ENCODE measurements at regions not wholly inside any gene's neighbourhood (a gene's known extent, or its start where the extent isn't known, plus 50 kb on each side); places are given as distances from the start of the nearest gene placed in this dataset.

DNA sequence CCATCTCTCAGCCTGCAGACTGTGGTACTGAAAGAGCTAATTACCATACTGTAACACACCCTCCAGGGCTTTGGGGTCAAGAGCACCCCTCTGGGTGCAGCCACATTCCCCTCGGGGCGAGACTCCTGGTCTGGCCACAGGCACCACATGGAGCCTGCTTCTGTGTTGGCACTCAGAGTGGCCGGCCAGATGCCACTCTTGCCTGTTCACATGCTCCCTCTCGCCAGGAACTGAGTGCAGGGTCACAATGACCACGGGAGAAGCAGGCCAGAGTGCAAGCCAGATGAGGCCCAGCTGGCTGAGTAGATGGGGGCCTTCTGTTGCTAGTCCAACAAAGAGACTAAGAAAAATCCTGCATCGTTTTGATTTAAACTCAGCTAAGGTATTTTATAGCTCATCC lies 864.0 kb downstream of the KCNT2 start:
- DNase-seq: no peak
- peak overlapping the region; percentile 31 for H2AK5ac ChIP-seq (ENCODE audit: low read length)
- H3K27me3 ChIP-seq (ENCODE audit: insufficient read depth, low read length): no peaks in the 10 kb centered on the region
- peak overlapping the region; percentile 68 for H2BK120ac ChIP-seq (ENCODE audit: insufficient read depth, low read length, poor library complexity)
- no peak overlapping the region for H3K9ac ChIP-seq (ENCODE audit: low read length)
- H3K9me3 ChIP-seq (ENCODE audit: insufficient read depth, low read depth, low read length): no peaks in the 10 kb centered on the region
- H2AFZ ChIP-seq (ENCODE audit: insufficient read depth, low read length, poor library complexity): no peak overlapping the region
- peak overlapping the region; percentile 66 for H4K91ac ChIP-seq (ENCODE audit: low read depth, low read length)
- H3K4me3 ChIP-seq (ENCODE audit: low read depth, low read length): no peak overlapping the region
- no peaks in the 10 kb centered on the region for H3K79me2 ChIP-seq (ENCODE audit: control insufficient read depth, insufficient read depth, low read length, poor library complexity)
- H4K8ac ChIP-seq (ENCODE audit: low read depth, low read length): peak overlapping the region; percentile 21
- H2BK5ac ChIP-seq (ENCODE audit: low read depth, low read length, poor library complexity): peak overlapping the region; percentile 31
- no peak overlapping the region for H3K27ac ChIP-seq (ENCODE audit: low read depth, low read length)
- H2BK12ac ChIP-seq (ENCODE audit: low read length): peak overlapping the region; percentile 100
- H3K4ac ChIP-seq (ENCODE audit: low read depth, low read length): no peak overlapping the region
- H3K18ac ChIP-seq (ENCODE audit: low read length): peak overlapping the region; percentile 86
- H3K14ac ChIP-seq (ENCODE audit: low read length): peak overlapping the region; percentile 74
- H3K79me1 ChIP-seq (ENCODE audit: low read length): peaks cover 17% of the 10 kb centered on the region
- H3K4me1 ChIP-seq (ENCODE audit: control insufficient read depth in 1 of 2, insufficient read depth in 2 of 2, low read length in 2 of 2): peaks cover 13 to 14% of the 10 kb centered on the region in 2 experiments
- no peak overlapping the region for H3K23ac ChIP-seq (ENCODE audit: low read length)
- peaks cover 0 to 2% of the 10 kb centered on the region in 2 experiments for H3K36me3 ChIP-seq (ENCODE audit: control insufficient read depth in 1 of 2, insufficient read depth in 2 of 2, low read length in 2 of 2)
- H3K4me2 ChIP-seq (ENCODE audit: low read length): no peak overlapping the region
- peak overlapping the region; percentile 36 for H4K12ac ChIP-seq (ENCODE audit: low read depth, low read length)
- WGBS (ENCODE audit: extremely low coverage, insufficient coverage, insufficient read length): no CpG with 5 or more reads among the region's 6 CpGs

DNA sequence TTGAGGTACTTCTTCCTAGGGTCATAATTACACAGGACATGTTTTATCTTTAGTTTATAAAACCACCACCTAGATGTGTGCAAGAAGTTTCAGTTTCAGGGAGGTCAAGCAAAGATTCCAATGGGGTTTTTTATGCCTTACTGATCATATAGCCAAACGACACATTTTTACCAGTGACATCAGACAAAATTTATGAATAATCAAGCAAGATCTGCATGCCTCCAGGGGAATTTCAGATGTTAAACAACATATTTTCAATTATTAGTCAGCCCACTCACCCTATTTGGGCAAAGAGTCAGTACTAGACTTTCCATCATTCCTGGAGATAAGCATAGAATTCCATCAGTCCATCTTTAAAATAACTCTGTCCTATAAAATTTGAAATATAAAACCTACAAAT lies 867.4 kb downstream of the KCNT2 start:
- WGBS (ENCODE audit: extremely low coverage, insufficient coverage, insufficient read length): no CpG with 5 or more reads among the region's 1 CpG
- peaks cover 0 to 2% of the 10 kb centered on the region in 2 experiments for H3K36me3 ChIP-seq (ENCODE audit: control insufficient read depth in 1 of 2, insufficient read depth in 2 of 2, low read length in 2 of 2)
- H2BK5ac ChIP-seq (ENCODE audit: low read depth, low read length, poor library complexity): no peak overlapping the region

GRCh38 chr1:195738966-195739650 lies 869.1 kb downstream of the KCNT2 start:
- Histone ChIP-seq H2AK5ac (ENCODE audit: low read length) (no peak overlapping the region), H3K36me3 (ENCODE audit: control insufficient read depth in 1 of 2, insufficient read depth in 2 of 2, low read length in 2 of 2) (peaks cover 0 to 2% of the 10 kb centered on the region in 2 experiments), H3K27ac (ENCODE audit: low read depth, low read length) (peak overlapping the region; percentile 70), H3K4me2 (ENCODE audit: low read length) (peak overlapping the region; percentile 30), H4K8ac (ENCODE audit: low read depth, low read length) (no peak overlapping the region), H3K27me3 (ENCODE audit: insufficient read depth, low read length) (no peaks in the 10 kb centered on the region), H2BK12ac (ENCODE audit: low read length) (no peak overlapping the region), H2BK120ac (ENCODE audit: insufficient read depth, low read length, poor library complexity) (no peak overlapping the region), H3K9ac (ENCODE audit: low read length) (no peak overlapping the region), H3K14ac (ENCODE audit: low read length) (no peak overlapping the region), H4K91ac (ENCODE audit: low read depth, low read length) (no peak overlapping the region), H3K79me1 (ENCODE audit: low read length) (peaks cover 22% of the 10 kb centered on the region), H3K4me3 (ENCODE audit: low read depth, low read length) (no peak overlapping the region), H3K4ac (ENCODE audit: low read depth, low read length) (no peak overlapping the region), H2BK5ac (ENCODE audit: low read depth, low read length, poor library complexity) (no peak overlapping the region), H3K18ac (ENCODE audit: low read length) (no peak overlapping the region), H3K4me1 (ENCODE audit: control insufficient read depth in 1 of 2, insufficient read depth in 2 of 2, low read length in 2 of 2) (peaks cover 16 to 19% of the 10 kb centered on the region in 2 experiments), H3K23ac (ENCODE audit: low read length) (no peak overlapping the region), H3K79me2 (ENCODE audit: control insufficient read depth, insufficient read depth, low read length, poor library complexity) (no peaks in the 10 kb centered on the region), H2AFZ (ENCODE audit: insufficient read depth, low read length, poor library complexity) (no peak overlapping the region), H4K12ac (ENCODE audit: low read depth, low read length) (no peak overlapping the region), H3K9me3 (ENCODE audit: insufficient read depth, low read depth, low read length) (no peaks in the 10 kb centered on the region)
- no CpG with 5 or more reads among the region's 3 CpGs for WGBS (ENCODE audit: extremely low coverage, insufficient coverage, insufficient read length)
- peak; percentile 35 to 73 for DNase-seq

More for the DNA sequence above, 867.4 kb downstream of the KCNT2 start:
- no peaks in the 10 kb centered on the region for H3K27me3 ChIP-seq (ENCODE audit: insufficient read depth, low read length)
- H4K91ac ChIP-seq (ENCODE audit: low read depth, low read length): no peak overlapping the region
- no peak overlapping the region for H3K14ac ChIP-seq (ENCODE audit: low read length)
- H4K12ac ChIP-seq (ENCODE audit: low read depth, low read length): no peak overlapping the region
- H2BK12ac ChIP-seq (ENCODE audit: low read length): no peak overlapping the region
- H3K4ac ChIP-seq (ENCODE audit: low read depth, low read length): no peak overlapping the region
- peaks cover 25% of the 10 kb centered on the region for H3K79me1 ChIP-seq (ENCODE audit: low read length)
- no peak overlapping the region for H4K8ac ChIP-seq (ENCODE audit: low read depth, low read length)
- H2AFZ ChIP-seq (ENCODE audit: insufficient read depth, low read length, poor library complexity): no peak overlapping the region
- peak overlapping the region; percentile 25 for H3K27ac ChIP-seq (ENCODE audit: low read depth, low read length)
- DNase-seq: peak; percentile 78 to 98
- no peak overlapping the region for H3K18ac ChIP-seq (ENCODE audit: low read length)
- no peaks in the 10 kb centered on the region for H3K79me2 ChIP-seq (ENCODE audit: control insufficient read depth, insufficient read depth, low read length, poor library complexity)
- no peak overlapping the region for H2AK5ac ChIP-seq (ENCODE audit: low read length)
- H3K4me1 ChIP-seq (ENCODE audit: control insufficient read depth in 1 of 2, insufficient read depth in 2 of 2, low read length in 2 of 2): peaks cover 20 to 22% of the 10 kb centered on the region in 2 experiments
- H3K23ac ChIP-seq (ENCODE audit: low read length): no peak overlapping the region
- H3K4me2 ChIP-seq (ENCODE audit: low read length): no peak overlapping the region
- no peaks in the 10 kb centered on the region for H3K9me3 ChIP-seq (ENCODE audit: insufficient read depth, low read depth, low read length)
- H3K9ac ChIP-seq (ENCODE audit: low read length): no peak overlapping the region
- no peak overlapping the region for H3K4me3 ChIP-seq (ENCODE audit: low read depth, low read length)
- no peak overlapping the region for H2BK120ac ChIP-seq (ENCODE audit: insufficient read depth, low read length, poor library complexity)

- H3K79me2 ChIP-seq (ENCODE audit: control insufficient read depth, insufficient read depth, low read length, poor library complexity): no peaks in the 10 kb centered on the region
- no peak overlapping the region for H3K4me3 ChIP-seq (ENCODE audit: low read depth, low read length)
- no peak overlapping the region for H3K9ac ChIP-seq (ENCODE audit: low read length)
- no peak overlapping the region for H3K27ac ChIP-seq (ENCODE audit: low read depth, low read length)
- no peak overlapping the region for H3K23ac ChIP-seq (ENCODE audit: low read length)
- peaks cover 0 to 2% of the 10 kb centered on the region in 2 experiments for H3K36me3 ChIP-seq (ENCODE audit: control insufficient read depth in 1 of 2, insufficient read depth in 2 of 2, low read length in 2 of 2)
- H3K4me2 ChIP-seq (ENCODE audit: low read length): no peak overlapping the region
- no peak for DNase-seq
- H4K91ac ChIP-seq (ENCODE audit: low read depth, low read length): no peak overlapping the region
- H3K9me3 ChIP-seq (ENCODE audit: insufficient read depth, low read depth, low read length): no peaks in the 10 kb centered on the region
- H2AK5ac ChIP-seq (ENCODE audit: low read length): no peak overlapping the region
- no peak overlapping the region for H4K8ac ChIP-seq (ENCODE audit: low read depth, low read length)
- H3K18ac ChIP-seq (ENCODE audit: low read length): no peak overlapping the region
- H2BK120ac ChIP-seq (ENCODE audit: insufficient read depth, low read length, poor library complexity): no peak overlapping the region
- H3K27me3 ChIP-seq (ENCODE audit: insufficient read depth, low read length): no peaks in the 10 kb centered on the region
- H4K12ac ChIP-seq (ENCODE audit: low read depth, low read length): no peak overlapping the region
- H3K14ac ChIP-seq (ENCODE audit: low read length): no peak overlapping the region
- H2BK12ac ChIP-seq (ENCODE audit: low read length): no peak overlapping the region
- H3K4ac ChIP-seq (ENCODE audit: low read depth, low read length): no peak overlapping the region
- no peak overlapping the region for H2AFZ ChIP-seq (ENCODE audit: insufficient read depth, low read length, poor library complexity)
- peaks cover 8 to 11% of the 10 kb centered on the region in 2 experiments for H3K4me1 ChIP-seq (ENCODE audit: control insufficient read depth in 1 of 2, insufficient read depth in 2 of 2, low read length in 2 of 2)
- peaks cover 8% of the 10 kb centered on the region for H3K79me1 ChIP-seq (ENCODE audit: low read length)
- no peak overlapping the region for H2BK5ac ChIP-seq (ENCODE audit: low read depth, low read length, poor library complexity)
Measured at GRCh38 chr1:195735140-195735539, 873.1 kb downstream of the KCNT2 start.
